Hematopoietic multipotent progenitor cell treated with erythropoietin and hydrocortisone succinate and interleukin-3 and kit ligand, for 17 days (in vitro differentiated cells): ENCODE measurements at regions not wholly inside any gene's neighbourhood (a gene's known extent, or its start where the extent isn't known, plus 50 kb on each side); places are given as distances from the start of the nearest gene placed in this dataset.

ENCODE experiments used
- DNase-seq: peaks from one replicate; pipeline ENCODE4 v3.0.0-alpha.2; 2015; ENCODE audit warnings: low spot score

DNA sequence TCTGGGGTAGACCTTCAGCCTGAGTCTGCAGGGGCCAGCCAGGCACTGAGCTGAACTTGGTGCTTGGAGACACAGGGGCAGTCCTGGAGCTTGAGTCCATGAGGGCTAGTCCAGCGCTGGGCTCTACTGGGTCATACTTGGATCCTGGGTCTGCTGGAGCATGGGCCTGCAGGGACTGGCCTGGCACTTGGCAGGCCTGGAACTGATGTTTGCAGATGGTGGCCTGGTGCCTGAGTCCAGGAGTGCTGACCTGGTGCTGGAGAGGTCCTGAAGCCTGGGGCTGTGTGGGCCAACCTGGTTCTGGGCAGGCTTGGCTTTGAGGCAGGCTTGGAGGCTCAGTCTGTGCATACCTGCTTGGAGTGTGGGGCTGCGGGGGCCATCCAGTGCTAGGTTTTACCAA is 143.4 kb upstream of the DSCAM start:
- DNase-seq = no peak

DNA sequence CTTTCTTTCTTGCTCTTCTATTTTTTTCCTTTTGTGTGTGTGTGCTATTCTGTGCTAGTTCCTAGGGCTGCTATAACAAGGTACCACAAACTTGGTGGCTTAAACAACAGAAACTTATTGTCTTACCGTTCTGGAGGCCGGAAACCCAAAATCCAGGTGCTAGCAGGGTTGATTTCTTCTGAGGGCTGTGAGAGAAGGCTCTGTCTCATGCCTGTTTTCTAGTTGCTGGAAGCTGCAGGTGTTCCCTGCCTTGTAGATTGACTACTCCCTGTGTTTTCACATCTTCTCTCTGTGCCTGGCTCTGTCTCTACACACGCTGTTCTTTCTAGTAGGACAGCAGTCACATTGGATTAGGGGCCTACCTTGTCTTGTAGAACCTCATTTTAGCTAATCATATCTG is 150.9 kb upstream of the DSCAM start:
- DNase-seq = no peak

DNA sequence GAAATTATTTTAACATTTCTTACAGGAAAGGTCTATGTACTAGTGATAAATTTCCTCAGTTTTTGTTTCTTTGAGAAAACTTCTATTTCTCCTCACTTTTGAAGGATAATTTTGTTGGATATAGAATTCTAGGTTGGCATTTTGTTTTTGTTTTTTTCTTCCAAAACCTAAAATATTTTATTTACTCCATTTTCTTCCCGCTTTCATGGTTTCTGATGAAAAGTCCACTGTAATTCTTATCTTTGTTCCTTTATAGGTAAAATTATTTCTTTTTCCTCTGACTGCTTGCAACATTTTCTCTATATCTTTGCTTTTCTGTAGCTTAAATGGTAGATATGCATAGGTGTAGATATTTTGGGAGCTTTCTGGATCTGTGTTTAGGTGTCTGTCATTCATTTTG is 153.9 kb upstream of the DSCAM start:
- DNase-seq = no peak

DNA sequence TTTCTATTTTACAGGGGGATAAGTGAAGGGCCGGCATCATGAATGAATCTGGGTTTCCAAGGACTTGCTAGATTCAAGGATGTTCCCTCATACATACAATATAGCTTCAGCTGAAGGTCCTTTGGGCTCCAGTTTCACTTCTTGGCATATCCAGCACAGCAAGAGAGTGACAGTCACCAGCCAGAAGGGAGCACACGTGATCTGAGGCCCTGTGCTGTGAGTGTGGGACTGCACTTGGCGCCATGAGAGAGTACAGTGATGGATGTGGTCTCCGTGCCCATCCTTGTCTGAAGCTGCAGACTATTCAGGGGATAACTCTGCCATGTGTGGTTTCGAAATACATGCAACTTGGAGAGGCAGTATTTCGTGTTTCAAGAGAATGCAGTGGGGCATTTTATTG is 159.7 kb upstream of the DSCAM start:
- no peak for DNase-seq

DNA sequence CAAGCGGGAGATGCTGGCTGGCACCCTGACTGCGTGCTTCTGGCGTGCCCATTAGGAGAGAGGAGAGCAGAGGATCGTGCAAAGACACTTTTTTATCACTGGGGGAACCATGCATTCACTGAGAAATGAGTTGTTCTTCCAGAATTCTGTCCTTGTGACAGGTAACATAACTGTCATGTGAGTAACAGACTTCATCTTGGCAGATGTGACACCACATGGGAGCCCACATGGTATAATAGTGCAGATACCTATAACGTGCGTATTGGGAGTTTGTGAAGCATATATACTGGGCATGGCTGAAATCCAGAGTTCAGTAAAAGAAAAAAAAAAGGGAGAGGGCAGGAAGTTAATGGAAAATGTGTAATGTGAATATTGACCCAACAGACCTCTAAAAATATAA is 159.6 kb upstream of the BACE2 start:
- no peak for DNase-seq

DNA sequence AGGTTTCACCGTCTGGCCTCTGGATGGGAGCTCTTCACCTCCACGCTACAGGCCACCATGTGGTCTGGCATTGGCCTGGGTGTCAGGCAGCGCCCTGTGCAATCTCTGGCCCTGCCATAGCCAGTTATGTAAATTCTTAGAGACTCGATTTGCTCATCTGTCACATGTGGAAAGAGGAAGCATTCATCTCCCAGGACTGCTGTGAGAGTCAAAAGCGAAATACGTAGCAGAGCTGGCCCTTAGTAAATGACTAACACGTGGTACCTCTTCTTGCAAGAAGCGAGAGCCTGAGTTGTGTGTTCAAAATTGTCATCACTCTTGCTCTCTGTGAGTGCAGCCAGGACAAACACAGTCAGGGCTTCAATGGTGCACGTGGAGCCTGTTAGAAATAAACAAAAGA is 159.0 kb upstream of the BACE2 start:
- DNase-seq = no peak

DNA sequence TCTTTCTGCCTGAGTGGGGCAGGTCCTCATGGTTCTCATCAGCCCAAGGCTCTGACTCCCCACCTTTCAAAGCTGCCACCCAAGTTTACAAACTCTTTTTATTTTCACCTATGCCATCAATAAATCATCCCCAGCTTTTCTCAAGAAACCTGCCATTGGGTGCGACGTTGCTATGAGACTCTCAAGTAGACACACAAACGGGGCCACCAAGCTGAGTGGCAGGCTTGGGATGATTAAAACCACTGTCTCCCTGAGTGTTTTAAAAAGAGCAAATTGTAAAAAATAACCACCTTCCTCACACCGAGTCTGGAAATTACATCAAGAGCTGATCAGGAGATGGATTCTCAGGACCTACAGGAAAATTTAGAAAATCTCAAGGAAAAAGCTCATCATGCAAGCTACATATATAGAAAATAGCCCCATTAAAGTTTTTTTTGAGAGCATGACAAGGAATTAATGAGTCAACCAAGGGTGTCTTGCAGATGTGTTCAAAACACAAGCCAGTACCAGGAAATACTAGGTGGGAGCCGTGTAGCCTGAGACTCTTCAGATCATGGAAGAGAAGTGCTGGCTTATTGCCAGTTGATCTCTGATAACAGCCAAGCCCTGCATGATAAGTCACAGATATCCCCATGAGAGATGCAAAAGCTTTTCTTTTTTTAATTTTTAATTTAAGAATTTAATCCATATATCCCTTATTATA is 158.4 kb upstream of the BACE2 start:
- no peak for DNase-seq

DNA sequence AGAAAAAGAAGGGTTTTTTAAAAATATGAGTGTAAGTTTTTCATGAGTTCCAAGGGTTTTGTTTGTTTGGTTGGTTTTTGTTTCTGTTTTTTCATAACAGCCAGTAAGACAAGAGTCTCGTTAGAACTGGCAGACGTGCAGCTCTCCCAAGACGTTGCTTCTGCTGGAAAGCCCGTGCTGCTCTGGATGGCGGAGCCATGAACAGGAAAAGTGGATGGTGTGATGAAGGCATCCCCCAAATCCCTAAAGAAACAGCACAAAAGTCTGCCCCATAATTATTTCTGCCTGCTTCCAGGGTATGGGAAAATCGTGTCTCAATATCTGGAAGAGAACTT is 157.9 kb upstream of the BACE2 start:
- DNase-seq = no peak

DNA sequence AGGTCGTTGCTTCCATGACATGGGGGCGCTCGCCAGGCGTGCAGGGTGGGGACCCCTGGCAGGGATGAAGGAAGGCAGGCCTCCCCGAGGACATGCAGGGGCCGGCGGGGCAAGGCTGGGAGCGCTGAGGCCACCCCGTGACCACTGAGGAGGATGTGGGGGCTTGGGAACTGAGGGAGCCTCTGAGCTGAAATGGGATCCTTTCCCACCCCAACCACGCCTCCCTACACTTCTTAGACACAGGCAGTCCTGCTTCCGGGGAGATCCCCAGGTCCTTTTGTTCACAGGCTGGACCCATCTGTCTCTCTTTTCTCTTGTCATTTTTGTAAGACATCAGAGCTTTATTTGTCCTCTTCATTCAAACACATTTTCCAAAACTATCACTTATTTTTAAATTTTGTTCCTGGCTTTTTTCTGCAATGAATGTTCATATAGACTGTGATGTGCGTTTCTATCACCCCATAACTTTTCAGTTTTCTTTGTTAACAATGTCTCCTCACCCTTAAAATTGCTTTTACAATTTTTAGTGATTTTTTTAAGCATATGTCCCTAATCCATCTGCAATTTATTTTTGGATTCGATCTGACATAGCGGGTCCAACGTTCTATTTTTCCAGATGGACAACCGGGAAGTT is 156.7 kb upstream of the BACE2 start:
- no peak for DNase-seq

DNA sequence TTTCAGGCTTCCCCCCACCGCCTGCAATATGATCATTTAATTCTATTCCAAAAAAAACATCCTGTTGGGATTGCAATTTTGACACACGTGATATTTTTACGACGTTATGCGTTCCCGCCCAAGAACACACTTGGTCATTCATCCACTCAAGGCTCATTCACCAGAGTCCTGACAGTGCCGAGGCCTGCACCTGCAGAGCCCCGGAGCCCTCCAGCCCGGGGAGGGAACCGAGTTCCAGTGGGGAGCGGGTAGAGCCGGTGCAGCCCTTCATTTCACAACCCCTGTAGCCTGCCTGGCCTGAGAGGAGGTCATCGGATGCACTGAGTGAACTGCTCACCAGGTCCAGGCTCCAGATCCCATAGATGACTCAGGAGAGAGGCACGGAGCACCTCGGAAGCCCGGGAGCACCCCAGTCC is 156.0 kb upstream of the BACE2 start:
- no peak for DNase-seq

DNA sequence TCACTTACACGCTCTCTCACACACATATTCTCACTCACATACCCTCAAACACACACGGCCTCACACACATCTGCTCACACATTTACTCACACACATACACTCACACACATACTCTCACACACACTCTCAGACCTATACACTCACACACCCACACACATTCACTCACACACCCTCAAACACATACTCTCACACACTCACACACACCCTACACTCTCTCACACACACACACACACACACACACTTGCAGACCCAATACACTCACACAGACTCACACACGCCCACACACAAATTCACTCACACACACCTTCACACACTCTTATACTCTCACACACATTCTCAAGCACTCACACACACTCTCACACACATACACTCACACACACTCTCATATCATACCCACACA is 155.5 kb upstream of the BACE2 start:
- DNase-seq = no peak

DNA sequence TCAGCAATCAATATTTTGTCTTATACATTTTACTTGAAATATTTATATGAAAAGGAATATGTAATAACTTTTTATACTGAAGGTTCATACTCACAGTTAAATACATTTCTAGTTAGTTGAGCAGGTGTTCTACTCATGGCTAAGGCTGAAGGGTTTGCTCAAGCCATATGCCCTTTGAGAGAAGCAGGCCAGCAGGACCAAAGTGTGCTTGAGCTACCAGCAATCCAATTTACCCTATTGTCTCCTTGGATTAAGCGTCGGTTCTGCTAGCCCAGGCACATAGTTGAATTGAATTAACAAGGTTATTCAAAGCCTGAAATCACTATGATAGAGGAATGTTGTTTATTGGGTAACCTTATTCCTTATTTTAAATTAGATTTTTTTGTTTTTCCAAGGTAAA is 151.5 kb upstream of the BACE2 start:
- DNase-seq = no peak

DNA sequence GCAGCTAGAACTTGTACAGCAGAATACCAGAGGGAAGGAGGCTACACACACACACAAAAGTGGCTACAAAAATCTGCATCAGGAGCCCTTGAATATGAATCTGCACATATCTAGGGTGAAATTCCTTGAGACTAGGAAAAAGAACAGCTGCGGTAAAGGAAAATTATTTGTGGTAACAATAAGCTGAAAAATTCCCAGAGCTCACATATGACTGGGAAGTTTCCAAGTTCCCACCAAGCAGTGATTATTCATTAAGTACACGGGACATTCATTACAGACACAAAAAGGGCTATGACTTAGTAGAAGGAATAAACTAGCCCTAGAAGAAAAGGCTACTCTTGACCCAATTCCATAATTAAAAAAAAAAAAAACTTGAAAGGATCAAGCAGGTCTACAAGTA is 149.5 kb upstream of the BACE2 start:
- no peak for DNase-seq

DNA sequence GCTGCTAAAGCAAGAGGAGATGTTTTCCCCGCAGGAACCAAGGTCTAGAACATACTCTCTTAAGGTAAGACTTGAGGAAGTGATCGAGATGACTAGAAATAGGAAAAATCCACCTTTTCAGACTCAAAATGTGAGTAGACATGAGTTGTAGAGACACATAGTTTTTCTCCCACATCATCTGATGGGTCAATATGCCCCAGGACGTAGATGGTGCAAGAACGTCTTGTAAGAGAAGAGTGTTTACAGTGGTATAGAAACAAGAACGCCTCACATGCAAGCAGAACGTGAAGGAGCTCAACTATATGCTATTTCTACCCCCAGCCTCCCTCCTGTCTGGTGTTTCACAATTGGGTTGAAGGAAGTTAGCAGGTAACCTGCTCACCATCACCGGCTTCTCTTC is 144.0 kb upstream of the BACE2 start:
- DNase-seq = no peak

DNA sequence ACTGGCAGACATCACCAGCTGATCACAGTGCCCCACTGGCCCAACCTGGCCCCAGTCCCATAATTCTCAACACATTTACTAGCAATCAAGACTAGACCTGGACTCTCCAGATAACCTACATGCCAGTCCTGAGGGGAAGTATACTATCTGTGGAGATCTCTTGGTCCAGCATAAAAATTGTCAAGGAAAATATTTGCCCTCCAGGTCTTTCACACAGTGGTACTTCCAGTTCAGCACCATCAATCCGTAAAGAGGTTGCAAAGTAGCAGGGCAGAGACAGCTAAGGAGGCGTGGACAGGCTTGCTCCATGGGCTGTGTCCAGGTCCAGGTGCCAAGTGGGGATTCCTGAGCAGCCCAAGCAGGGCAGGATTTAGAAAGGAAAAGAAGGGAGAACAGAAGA is 143.6 kb upstream of the BACE2 start:
- no peak for DNase-seq

DNA sequence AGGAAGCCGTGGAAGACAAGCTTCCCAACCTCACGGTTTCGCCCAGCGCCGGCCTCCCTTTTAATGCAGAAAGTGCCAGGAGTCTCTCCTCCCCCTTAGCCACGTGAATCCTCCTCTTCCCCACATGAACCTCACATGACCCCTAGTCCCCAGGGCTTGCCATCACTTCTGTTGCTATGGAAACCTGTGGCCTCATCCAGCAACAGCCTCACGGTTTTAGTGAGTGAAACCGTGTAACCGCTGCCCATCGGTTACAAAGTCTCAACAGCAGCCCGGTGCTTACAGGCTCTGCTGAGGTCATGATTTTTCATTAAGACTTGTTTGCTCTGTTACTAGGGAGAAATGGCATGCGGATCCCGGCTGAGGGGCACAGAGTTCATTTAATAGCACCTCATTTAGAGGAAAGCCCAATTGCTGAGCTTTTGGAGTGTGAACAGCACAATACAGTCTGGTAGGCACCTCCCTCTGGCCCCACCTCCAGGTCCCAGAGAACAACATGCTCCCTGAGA is 143.2 kb upstream of the BACE2 start:
- no peak for DNase-seq

DNA sequence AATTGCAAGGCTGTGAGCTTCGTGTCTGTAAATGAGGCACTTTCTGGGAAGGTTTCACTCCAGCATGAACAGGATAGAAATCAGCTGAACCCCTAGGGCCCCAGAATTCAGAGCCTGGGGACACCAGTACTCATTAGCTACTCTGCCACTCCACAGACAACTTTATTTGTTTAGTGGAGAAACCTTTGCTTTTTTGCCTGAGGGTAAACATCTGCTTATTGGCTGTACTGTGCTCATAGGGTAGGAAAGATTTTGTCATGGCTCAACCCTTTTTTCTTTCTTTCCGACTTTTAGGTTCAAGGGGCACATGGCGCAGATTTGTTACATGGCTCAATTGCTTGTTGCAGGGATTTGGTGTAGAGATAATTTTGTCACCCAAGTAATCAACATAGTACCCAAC is 138.4 kb upstream of the BACE2 start:
- no peak for DNase-seq

DNA sequence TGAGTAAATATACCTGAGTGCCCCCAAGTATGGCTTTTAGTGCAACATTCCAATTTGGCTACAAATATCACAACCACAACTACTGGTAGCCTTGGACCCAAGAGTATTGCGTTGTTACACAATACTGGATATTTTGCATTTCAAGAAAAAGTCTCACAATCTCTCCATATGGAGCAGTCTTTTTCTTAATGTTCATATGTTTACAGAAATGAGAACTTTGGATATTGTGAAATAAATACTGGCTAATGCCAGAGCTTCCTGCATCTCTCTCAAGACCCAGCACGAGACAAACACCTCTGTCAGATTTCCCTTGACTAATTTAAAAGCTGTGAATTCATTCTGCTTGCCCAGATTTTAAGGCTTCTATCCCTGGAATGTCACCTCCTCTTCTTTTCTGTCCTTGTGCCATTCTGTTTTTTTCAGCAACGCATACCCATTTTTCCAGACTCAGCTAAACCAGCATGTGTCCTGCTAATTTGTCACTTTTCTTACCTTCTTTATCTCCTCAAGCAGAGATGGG is 136.2 kb upstream of the BACE2 start:
- DNase-seq = no peak

DNA sequence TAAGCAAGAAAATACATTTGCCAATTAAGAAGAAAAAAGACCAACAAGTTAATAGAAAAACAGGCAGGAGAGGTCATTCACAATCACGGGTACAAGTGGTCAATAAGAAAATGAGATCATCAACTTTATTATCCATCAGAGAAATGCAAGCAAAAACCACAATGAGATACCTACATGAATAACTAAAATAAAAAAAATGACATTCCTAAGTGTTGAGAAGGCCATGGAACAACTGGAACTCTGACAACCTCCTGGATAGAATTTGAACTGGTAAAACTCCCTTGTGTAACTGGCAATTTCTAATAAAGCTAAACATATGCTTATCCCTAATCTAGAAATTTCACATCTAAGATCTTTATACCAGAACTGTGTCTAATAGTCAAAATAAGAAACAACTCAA is 135.4 kb upstream of the BACE2 start:
- DNase-seq = no peak

DNA sequence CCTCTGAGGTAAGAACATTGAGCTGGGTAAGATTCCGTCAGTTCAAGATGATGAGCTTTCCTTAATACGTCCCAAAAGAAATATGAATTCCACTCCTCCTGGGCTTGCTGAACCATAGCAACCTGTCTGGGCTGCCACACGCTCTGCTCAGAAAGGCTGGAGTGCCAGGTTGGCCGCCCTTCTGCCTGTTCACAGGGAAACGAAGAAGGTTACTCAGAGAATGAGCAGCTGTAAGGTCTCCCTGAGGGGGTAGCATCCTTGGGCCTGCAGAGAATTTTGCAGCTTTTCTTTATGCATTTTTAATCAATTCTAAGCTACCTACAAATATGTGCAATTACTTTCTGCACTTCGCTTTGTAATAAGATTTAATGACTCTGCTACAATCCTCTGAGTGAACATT is 130.7 kb upstream of the BACE2 start:
- DNase-seq = no peak

DNA sequence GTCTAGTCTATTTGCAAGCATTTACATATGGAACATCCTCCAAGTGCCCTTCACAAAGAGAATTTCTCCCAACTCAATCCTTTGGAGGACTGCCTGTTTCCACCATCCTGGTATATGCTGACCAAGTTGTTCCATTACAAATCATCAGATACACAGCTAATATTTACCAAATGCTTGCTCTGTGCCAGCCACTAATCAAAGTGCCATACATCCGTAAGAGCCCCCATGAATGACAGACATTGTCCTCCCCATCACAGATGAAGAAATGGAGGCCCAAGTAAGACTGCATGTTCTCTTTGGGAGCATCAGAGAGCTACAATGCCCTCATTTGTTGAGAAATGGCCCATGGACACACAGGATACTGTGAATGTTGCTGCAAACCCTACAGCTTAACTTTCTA is 130.0 kb upstream of the BACE2 start:
- DNase-seq = no peak

DNA sequence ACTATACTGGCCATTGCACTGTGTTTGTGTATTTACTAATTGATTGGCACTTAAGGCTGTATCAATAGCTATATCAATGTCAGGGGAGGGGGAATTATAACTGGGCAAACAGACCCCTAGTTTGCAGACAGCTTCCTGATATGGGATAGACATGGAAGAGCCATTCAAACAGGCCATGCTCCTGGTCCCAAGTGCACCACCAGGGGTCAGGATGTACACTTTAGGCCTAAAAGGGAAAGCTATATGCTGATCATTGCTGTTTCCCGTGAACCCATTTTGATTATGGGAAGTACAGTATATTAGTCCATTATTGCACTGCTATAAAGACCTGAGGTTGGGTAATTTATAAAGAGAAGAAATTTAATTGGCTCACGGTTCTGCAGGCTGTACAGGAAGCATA is 124.9 kb upstream of the BACE2 start:
- no peak for DNase-seq

DNA sequence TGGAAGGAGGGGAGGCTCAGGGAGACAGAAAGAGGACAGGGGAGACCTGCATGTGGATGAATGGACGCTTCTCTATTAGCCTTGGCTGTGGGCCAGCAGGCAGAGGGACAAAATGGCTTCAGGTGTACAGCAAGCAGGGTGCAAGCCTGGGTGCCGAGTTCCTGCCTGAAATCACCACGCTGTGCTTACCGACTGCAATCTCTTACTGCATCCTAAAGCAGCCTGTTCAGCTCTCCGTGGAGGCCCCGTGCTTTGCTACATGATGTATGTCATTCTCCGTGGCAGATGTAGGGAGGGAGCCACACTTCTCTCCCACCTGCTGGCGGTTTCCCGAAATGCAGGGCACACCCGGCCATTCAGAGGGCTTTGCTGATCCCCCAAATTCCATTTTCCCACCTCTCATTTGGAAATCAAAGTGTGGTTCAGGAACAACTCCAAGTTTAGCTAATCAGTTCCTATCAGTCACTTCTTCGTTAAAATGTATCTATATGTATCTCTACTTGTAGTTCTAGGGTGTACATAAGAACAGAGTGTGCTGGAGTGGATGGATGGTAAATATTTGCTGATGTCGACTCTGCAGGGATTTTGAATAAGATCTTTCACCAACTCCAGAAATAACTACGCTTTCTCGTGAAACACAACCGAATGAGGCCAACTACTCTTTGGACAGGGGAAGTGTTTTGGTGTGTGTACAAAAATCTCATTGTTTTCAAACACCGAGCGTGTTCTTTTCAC is 122.3 kb upstream of the BACE2 start:
- no peak for DNase-seq
